Astrocyte of the cerebellum (primary cell): ENCODE measurements at regions not wholly inside any gene's neighbourhood (a gene's known extent, or its start where the extent isn't known, plus 50 kb on each side); places are given as distances from the start of the nearest gene placed in this dataset.

Source experiments
- DNase-seq: peaks from one replicate; pipeline ENCODE4 v3.0.0-alpha.2; 2011; ENCODE audit warnings: low read depth
- H3K4me3 ChIP-seq: 2 replicates; pipeline ENCODE4 v1.5.1; 2011; ENCODE audit warnings: mild to moderate bottlenecking, low read depth, low read length, moderate library complexity
- in situ Hi-C: cut with HindIII; loops from 2 replicates; pipeline ENCODE4 v1.10.0; 2017; ENCODE audit warnings: low sequenced_read_pairs
- TF ChIP-seq, protein P1 (sequence below): IDR thresholded peaks from 2 replicates; pipeline ENCODE4 v1.5.1; 2012; ENCODE audit warnings: low read length, low read depth, moderate library complexity, mild to moderate bottlenecking; ENCODE audit errors: missing control alignments

GRCh38 chr13:68025604-68026003 lies 795.5 kb upstream of the PCDH9 start:
- in situ Hi-C loops = no loop called here
- TF ChIP-seq, protein P1, sequence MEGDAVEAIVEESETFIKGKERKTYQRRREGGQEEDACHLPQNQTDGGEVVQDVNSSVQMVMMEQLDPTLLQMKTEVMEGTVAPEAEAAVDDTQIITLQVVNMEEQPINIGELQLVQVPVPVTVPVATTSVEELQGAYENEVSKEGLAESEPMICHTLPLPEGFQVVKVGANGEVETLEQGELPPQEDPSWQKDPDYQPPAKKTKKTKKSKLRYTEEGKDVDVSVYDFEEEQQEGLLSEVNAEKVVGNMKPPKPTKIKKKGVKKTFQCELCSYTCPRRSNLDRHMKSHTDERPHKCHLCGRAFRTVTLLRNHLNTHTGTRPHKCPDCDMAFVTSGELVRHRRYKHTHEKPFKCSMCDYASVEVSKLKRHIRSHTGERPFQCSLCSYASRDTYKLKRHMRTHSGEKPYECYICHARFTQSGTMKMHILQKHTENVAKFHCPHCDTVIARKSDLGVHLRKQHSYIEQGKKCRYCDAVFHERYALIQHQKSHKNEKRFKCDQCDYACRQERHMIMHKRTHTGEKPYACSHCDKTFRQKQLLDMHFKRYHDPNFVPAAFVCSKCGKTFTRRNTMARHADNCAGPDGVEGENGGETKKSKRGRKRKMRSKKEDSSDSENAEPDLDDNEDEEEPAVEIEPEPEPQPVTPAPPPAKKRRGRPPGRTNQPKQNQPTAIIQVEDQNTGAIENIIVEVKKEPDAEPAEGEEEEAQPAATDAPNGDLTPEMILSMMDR = no peak
- no peak overlapping the region for H3K4me3 ChIP-seq
- no peak for DNase-seq

GRCh38 chr13:68023838-68024581 lies 793.9 kb upstream of the PCDH9 start:
- in situ Hi-C loops = no loop called here
- TF ChIP-seq, protein P1 = no peak
- no peak overlapping the region for H3K4me3 ChIP-seq
- DNase-seq = no peak

DNA sequence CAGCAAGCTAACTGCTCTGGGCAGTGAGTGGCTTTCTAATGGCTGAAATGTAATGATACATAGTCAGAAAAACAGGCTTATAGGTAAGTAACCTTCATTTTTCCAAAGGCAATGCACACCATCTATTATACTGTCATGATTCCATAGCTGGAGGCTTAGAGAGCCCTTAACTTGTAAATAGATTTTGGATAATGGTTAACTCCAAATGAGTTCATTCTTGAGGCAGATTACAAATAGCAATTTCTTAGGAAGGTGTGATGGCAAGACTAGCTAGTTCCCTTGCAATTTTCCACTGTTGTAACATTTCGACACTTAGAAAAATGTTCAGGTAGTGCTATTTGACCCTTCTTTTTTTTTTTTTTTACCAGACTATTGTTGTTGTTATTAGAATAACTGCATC lies 789.8 kb upstream of the PCDH9 start:
- H3K4me3 ChIP-seq = no peak overlapping the region
- no peak for DNase-seq
- TF ChIP-seq, protein P1 = no peak
- in situ Hi-C loops = no loop called here

DNA sequence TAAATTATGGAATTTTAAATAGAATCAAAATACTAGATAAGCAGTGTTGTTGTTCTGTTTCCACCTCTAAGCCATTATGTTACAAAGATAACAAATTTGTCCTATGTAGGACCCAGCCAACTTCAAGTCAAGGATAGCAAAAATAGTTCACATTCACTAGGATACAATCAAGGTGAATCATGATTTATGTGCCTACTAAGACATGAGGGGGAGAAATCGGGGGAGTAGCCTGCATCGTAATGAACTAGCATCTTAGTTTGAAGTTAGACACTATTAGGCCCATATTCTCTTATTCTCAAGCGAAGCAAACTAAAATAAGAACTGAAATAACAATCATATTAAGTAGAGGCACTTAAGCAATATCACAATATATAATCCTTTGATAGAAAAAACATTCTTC lies 779.4 kb upstream of the PCDH9 start:
- TF ChIP-seq, protein P1 = no peak

GRCh38 chr13:68007576-68007975 lies 777.4 kb upstream of the PCDH9 start:
- DNase-seq = no peak
- TF ChIP-seq, protein P1 = no peak
- no peak overlapping the region for H3K4me3 ChIP-seq
- in situ Hi-C loops = no loop called here

More for the DNA sequence above, 779.4 kb upstream of the PCDH9 start:
- DNase-seq = no peak
- H3K4me3 ChIP-seq = no peak overlapping the region
- in situ Hi-C loops = no loop called here

DNA sequence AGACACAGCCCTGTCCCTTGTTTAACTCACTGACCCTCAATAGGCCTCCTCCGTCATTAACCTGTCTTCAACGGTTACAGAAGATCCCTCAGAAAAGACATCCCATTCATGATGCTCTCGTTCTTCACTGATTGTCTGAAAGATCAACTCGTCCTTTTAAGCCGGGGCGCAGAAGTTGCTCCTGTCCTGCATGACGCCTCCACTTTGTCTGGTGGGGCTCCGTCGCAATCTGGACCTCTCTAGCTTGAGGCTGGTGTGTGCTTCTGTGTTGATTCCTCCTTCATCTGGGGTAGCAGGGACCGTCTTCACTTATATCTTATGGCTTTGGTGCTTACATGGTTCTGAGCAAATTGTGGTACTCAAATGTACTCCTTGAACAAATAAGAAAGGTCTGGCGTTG lies 766.0 kb upstream of the PCDH9 start:
- in situ Hi-C loops = no loop called here
- no peak for DNase-seq
- H3K4me3 ChIP-seq = no peak overlapping the region
- TF ChIP-seq, protein P1 = no peak
